GM12873 (cell line): ENCODE measurements at regions not wholly inside any gene's neighbourhood (a gene's known extent, or its start where the extent isn't known, plus 50 kb on each side); places are given as distances from the start of the nearest gene placed in this dataset.

Experiments
- CTCF ChIP-seq: IDR thresholded peaks from 2 replicates; pipeline ENCODE4 v1.5.1; 2012; ENCODE audit warnings: low read depth, mild to moderate bottlenecking, moderate library complexity, low read length, control low read depth; ENCODE audit not compliant: insufficient read depth; ENCODE audit errors: missing control alignments

DNA sequence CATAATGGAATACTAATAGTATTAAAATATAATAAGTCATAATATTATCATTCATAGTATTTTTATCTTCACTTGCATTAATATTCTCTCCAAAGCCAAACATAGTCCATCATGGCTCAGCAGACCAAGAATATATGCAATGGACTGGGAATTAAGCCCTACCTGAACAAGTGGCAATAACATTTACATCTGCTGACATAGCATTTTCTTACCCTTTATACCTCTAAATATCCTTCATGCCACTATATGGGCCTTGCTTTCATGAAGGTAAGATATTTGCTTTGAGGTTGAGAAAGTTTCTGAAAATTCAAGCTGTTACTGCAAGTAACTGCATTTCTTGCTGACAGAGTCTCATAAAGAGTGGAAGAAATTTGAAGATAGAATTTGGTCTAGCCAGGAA lies 847.4 kb upstream of the GCFC2 start:
- TF ChIP-seq CTCF = no peak

DNA sequence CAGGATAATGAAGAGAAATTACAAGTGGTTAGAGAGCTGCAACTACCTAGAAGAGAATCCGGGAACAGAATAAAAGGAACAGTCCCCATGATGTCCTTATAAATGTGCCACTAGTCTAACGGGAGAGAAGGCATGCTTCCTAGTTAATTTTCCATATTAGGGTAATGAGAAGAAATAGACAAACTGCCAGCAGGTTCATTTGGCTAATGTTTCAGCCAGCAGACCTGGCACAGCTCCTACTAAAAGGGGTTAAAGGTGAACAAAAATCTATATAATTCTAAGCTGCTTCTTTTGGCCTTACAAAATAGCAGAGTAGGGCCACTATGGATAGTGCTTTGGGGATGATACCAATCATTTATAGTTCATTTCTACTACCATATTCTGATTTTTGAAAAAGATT lies 845.3 kb upstream of the GCFC2 start:
- TF ChIP-seq CTCF = no peak

DNA sequence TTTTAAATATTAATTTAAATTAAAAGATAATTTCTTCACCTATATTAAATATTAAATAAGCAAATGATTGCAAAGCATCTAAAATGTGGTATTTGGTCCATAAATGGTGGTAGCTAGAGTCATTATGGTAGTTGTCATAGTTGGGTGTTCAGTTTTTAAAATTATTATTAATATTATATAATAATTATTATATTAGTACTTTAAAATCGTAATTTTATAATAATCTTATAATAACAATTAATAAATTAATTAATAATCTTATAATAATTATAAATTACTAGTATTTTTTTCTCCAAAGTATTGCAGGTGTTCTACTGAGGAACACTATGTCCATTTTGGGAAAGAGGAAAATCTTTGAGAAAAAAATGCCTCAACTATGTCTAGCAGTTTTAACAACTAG lies 835.5 kb upstream of the GCFC2 start:
- TF ChIP-seq CTCF = no peak

GRCh38 chr2:76544901-76545300 lies 834.2 kb upstream of the GCFC2 start:
- no peak for TF ChIP-seq CTCF

DNA sequence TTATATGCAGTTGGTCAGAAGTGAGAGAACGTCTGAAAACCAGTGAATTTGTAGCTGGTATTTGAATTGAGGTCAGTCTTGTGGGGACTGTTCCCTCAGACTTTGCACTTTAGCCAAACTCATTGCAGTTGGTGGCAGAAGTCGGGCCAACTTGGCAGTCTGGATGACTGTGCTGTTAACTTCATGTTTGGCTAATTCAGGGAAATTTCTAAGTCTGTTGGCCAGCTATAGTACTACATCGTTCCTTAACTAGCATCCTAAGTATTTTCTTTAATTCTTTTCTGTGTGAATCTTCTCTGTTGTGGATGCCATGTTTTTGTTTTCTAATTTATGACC lies 806.8 kb upstream of the GCFC2 start:
- no peak for TF ChIP-seq CTCF

DNA sequence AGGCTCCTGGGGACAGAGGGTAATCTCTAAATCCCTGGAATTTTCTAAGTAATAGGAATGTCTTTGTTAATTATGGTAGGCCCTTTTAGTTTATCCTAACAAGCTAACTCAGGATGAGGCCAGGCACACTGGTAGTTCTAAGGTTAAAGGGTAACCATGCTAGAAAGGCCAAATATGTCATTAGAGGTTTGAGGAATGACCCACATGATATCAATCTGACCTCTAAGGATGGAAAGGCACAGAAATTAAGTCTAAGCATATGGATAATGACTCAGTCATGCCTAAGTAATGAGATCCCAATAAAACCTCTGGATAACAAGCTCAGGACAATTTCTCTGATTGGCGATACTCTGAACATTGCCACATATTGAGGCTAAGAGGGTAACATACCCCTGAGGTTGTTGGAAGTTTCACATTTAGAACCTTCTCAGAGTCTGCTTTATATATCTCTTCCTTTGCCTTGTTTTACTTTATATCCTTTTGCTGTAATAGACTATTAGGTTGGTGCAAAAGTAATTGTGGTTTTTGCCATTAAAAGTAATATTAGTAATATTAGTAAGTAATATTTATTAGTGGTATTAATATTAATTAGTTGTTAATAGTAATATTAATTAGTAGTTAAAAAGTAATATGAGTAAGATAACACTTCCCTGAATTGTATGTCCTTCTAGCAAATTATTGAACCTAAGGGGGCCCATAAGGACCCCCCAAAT lies 806.3 kb upstream of the GCFC2 start:
- no peak for TF ChIP-seq CTCF

GRCh38 chr2:76512201-76512820 lies 801.6 kb upstream of the GCFC2 start:
- no peak for TF ChIP-seq CTCF
